Ectodermal cell (in vitro differentiated cells): ENCODE measurements at regions not wholly inside any gene's neighbourhood (a gene's known extent, or its start where the extent isn't known, plus 50 kb on each side); places are given as distances from the start of the nearest gene placed in this dataset.

ENCODE experiments used
- H3K27ac ChIP-seq: 2 replicates; pipeline ENCODE4 v1.7.0; 2013; ENCODE audit warnings: mild to moderate bottlenecking, low read depth, low read length; ENCODE audit not compliant: insufficient read depth, poor library complexity, severe bottlenecking
- H3K27me3 ChIP-seq: 2 replicates; pipeline ENCODE4 v1.7.0; 2013; ENCODE audit warnings: mild to moderate bottlenecking, low read length; ENCODE audit not compliant: insufficient read depth, control insufficient read depth, poor library complexity, severe bottlenecking
- H3K36me3 ChIP-seq: one replicate; pipeline ENCODE4 v1.7.0; 2013; ENCODE audit warnings: low read length; ENCODE audit not compliant: control insufficient read depth, insufficient read depth
- H3K4me1 ChIP-seq: one replicate; pipeline ENCODE4 v1.7.0; 2013; ENCODE audit warnings: low read length; ENCODE audit not compliant: control insufficient read depth, insufficient read depth
- H3K4me3 ChIP-seq: 2 replicates; pipeline ENCODE4 v1.7.0; 2013; ENCODE audit warnings: low read depth, low read length, control low read depth; ENCODE audit not compliant: insufficient read depth
- H3K9me3 ChIP-seq: 2 replicates; pipeline ENCODE4 v1.7.0; 2013; ENCODE audit warnings: mild to moderate bottlenecking, low read length, moderate library complexity; ENCODE audit not compliant: control insufficient read depth
- WGBS, 2 experiments: methylation state at CpG; one replicate each; pipeline ENCODE4 v1.1.7; 2013; ENCODE audit warnings: missing lambda C conversion rate in 2 of 2; 5-methylcytosine and 5-hydroxymethylcytosine counted together

GRCh38 chr14:97912217-97912616, 1115.0 kb downstream of the VRK1 start:
- Histone ChIP-seq H3K27me3 (no peaks in the 10 kb centered on the region), H3K27ac (no peak overlapping the region), H3K4me3 (no peak overlapping the region), H3K4me1 (no peaks in the 10 kb centered on the region), H3K9me3 (no peaks in the 10 kb centered on the region), H3K36me3 (no peaks in the 10 kb centered on the region)
- WGBS, 2 experiments = 92% methylated on average over 6 of the region's 6 CpGs

DNA sequence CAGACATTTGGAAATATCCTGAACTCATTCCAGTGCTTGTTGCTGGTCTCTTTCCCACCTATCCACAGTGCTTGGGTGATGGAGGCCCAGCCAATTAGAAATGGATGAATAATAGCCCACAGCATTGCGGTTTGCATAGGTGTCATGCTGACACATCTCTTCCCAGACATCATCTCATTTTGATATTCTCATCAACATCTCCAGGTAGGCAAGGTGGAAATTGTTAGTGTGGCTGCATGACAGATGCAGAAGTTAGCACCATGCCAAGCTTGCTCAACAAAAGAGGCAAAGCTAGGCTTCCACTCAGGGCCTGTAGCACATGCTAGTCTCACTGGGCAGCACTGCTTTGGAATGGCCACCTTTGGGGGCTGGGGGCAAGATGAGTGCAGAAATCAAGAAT, 1118.9 kb downstream of the VRK1 start:
- Histone ChIP-seq H3K9me3 (no peaks in the 10 kb centered on the region), H3K36me3 (no peaks in the 10 kb centered on the region), H3K27ac (no peak overlapping the region), H3K4me3 (no peak overlapping the region), H3K4me1 (no peaks in the 10 kb centered on the region), H3K27me3 (no peaks in the 10 kb centered on the region)
- WGBS, 2 experiments = 100% methylated on average over 1 of the region's 1 CpG; no CpG with 5 or more reads in 1 of the 2 experiments

GRCh38 chr14:97916669-97917568, 1119.7 kb downstream of the VRK1 start:
- no peak overlapping the region for H3K27ac ChIP-seq
- H3K36me3 ChIP-seq = no peaks in the 10 kb centered on the region
- no peaks in the 10 kb centered on the region for H3K9me3 ChIP-seq
- H3K4me3 ChIP-seq = no peak overlapping the region
- WGBS, 2 experiments = 90 to 94% methylated on average over 4 to 5 of the region's 5 CpGs
- no peaks in the 10 kb centered on the region for H3K4me1 ChIP-seq
- no peaks in the 10 kb centered on the region for H3K27me3 ChIP-seq

DNA sequence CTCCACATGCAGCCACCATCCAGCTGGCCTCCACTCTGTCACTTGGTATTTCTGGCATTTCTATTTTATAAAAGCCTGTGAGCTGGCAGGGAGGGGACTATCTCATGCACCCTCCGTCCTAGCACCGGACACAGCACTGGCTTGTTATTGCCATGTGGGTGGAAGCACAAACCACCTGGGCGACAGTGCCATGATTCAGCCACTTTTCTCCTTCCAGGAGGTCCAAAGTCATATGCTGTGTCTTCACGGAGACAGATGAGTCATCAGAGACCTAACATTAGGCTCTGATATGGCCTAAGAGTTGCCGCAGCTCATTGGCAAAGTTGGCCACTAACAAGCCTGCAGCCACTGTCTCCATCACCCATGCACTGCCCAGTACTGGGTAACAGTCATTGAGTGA, 1123.0 kb downstream of the VRK1 start:
- no peaks in the 10 kb centered on the region for H3K27me3 ChIP-seq
- H3K4me3 ChIP-seq = no peak overlapping the region
- H3K36me3 ChIP-seq = no peaks in the 10 kb centered on the region
- 93 to 95% methylated on average over 5 of the region's 5 CpGs for WGBS, 2 experiments
- no peaks in the 10 kb centered on the region for H3K9me3 ChIP-seq
- no peaks in the 10 kb centered on the region for H3K4me1 ChIP-seq
- H3K27ac ChIP-seq = no peak overlapping the region

- 83 to 91% methylated on average over 5 of the region's 5 CpGs for WGBS, 2 experiments
- H3K9me3 ChIP-seq = no peaks in the 10 kb centered on the region
- no peak overlapping the region for H3K27ac ChIP-seq
- H3K36me3 ChIP-seq = no peaks in the 10 kb centered on the region
- no peaks in the 10 kb centered on the region for H3K27me3 ChIP-seq
- no peaks in the 10 kb centered on the region for H3K4me1 ChIP-seq
- H3K4me3 ChIP-seq = no peak overlapping the region
These were observed 1124.1 kb downstream of the VRK1 start for GRCh38 chr14:97921296-97921695.

GRCh38 chr14:97924922-97925613, 1127.9 kb downstream of the VRK1 start:
- no peaks in the 10 kb centered on the region for H3K27me3 ChIP-seq
- no peak overlapping the region for H3K27ac ChIP-seq
- H3K4me1 ChIP-seq = no peaks in the 10 kb centered on the region
- 89 to 90% methylated on average over 11 of the region's 11 CpGs for whole genome bisulfite sequencing, 2 experiments
- no peak overlapping the region for H3K4me3 ChIP-seq
- no peaks in the 10 kb centered on the region for H3K9me3 ChIP-seq
- no peaks in the 10 kb centered on the region for H3K36me3 ChIP-seq

DNA sequence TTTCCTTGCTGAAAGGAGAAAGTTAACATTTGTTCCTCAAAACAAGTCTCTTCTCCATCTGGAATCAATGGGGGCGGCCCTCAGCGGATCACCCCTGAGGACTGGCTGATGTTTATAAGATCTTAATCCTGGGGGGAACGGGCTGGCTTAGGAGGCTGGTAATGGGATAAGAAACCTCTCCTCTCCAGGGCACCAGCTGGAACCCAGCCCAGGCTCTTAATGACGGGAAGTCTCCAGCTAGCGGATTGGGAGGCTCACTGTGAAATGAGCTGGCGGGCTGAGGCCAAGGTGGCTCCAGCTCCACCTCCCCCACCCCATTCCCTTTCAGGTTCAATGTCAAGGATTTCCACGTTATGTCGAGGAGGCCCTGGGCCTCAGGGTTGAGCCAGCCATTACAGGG, 1133.0 kb downstream of the VRK1 start:
- WGBS, 2 experiments = 90% methylated on average over 8 of the region's 8 CpGs
- H3K9me3 ChIP-seq = no peaks in the 10 kb centered on the region
- no peaks in the 10 kb centered on the region for H3K27me3 ChIP-seq
- no peaks in the 10 kb centered on the region for H3K36me3 ChIP-seq
- H3K27ac ChIP-seq = no peak overlapping the region
- no peak overlapping the region for H3K4me3 ChIP-seq
- no peaks in the 10 kb centered on the region for H3K4me1 ChIP-seq

DNA sequence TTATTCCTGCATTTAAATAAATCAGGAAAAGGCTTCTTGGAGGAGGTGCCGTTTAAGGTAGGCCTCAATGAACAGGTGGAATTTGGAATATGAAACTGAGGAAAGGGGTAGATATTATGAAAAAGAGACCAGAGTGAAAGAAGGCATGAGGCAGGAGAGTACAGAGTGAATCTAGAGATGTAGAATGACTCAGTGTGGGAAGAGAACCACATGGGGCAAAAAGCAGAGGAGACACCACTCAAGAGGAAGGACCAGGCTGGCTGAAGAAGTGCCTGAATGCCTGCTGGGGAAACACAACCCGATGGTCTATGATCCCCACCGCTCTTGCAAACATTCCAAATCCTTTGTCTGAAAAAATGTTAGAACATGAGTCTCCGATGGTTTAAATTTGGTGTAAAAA, 1134.1 kb downstream of the VRK1 start:
- H3K4me1 ChIP-seq = no peaks in the 10 kb centered on the region
- 95 to 96% methylated on average over 4 of the region's 4 CpGs for WGBS, 2 experiments
- H3K36me3 ChIP-seq = no peaks in the 10 kb centered on the region
- H3K9me3 ChIP-seq = no peaks in the 10 kb centered on the region
- H3K4me3 ChIP-seq = no peak overlapping the region
- no peaks in the 10 kb centered on the region for H3K27me3 ChIP-seq
- no peak overlapping the region for H3K27ac ChIP-seq

GRCh38 chr14:97942921-97943320, 1145.7 kb downstream of the VRK1 start:
- H3K27ac ChIP-seq = no peak overlapping the region
- WGBS, 2 experiments = 58% methylated on average over 1 of the region's 1 CpG; no CpG with 5 or more reads in 1 of the 2 experiments
- H3K4me1 ChIP-seq = no peaks in the 10 kb centered on the region
- H3K27me3 ChIP-seq = no peaks in the 10 kb centered on the region
- no peak overlapping the region for H3K4me3 ChIP-seq
- H3K9me3 ChIP-seq = no peaks in the 10 kb centered on the region
- no peaks in the 10 kb centered on the region for H3K36me3 ChIP-seq

- no peaks in the 10 kb centered on the region for H3K4me1 ChIP-seq
- H3K27me3 ChIP-seq = no peaks in the 10 kb centered on the region
- no peak overlapping the region for H3K27ac ChIP-seq
- H3K9me3 ChIP-seq = no peaks in the 10 kb centered on the region
- no peak overlapping the region for H3K4me3 ChIP-seq
- H3K36me3 ChIP-seq = no peaks in the 10 kb centered on the region
- 86 to 100% methylated on average over 1 of the region's 1 CpG for WGBS, 2 experiments
These were observed 1146.4 kb downstream of the VRK1 start for GRCh38 chr14:97943619-97944018.
